OCI-LY1 (cell line): ENCODE measurements at regions not wholly inside any gene's neighbourhood (a gene's known extent, or its start where the extent isn't known, plus 50 kb on each side); places are given as distances from the start of the nearest gene placed in this dataset.

Experiments used
- H2AFZ ChIP-seq: fragments of 200-600 bp; sonication (generic), shearing (Covaris generic); 2 replicates; pipeline ENCODE4 v1.6.0; 2014; ENCODE audit warnings: antibody characterized with exemption, mild to moderate bottlenecking, low read length
- H3F3A ChIP-seq: fragments of 200-600 bp; sonication (generic), shearing (Covaris generic); 2 replicates; pipeline ENCODE4 v1.6.0; 2014; ENCODE audit warnings: mild to moderate bottlenecking, antibody characterized with exemption, low read length, moderate library complexity; ENCODE audit not compliant: insufficient read depth
- H3K27ac ChIP-seq: fragments of 200-600 bp; sonication (generic); 2 replicates; pipeline ENCODE4 v1.5.1; 2014; ENCODE audit warnings: low read length, mixed run types, mild to moderate bottlenecking, low read depth; ENCODE audit not compliant: poor library complexity, severe bottlenecking
- H3K27me3 ChIP-seq: fragments of 200-600 bp; sonication (generic); 2 replicates; pipeline ENCODE4 v1.6.0; 2014; ENCODE audit warnings: antibody characterized with exemption, mild to moderate bottlenecking, low read length, moderate library complexity; ENCODE audit not compliant: insufficient read depth
- H3K36me3 ChIP-seq: fragments of 200-600 bp; sonication (generic); 2 replicates; pipeline ENCODE4 v1.6.1; 2014; ENCODE audit warnings: mild to moderate bottlenecking, antibody characterized with exemption, low read length, moderate library complexity, mixed read lengths; ENCODE audit not compliant: insufficient read depth
- H3K4me1 ChIP-seq: fragments of 200-600 bp; sonication (generic); 2 replicates; pipeline ENCODE4 v1.5.1; 2014; ENCODE audit warnings: mild to moderate bottlenecking, low read length, moderate library complexity; ENCODE audit not compliant: insufficient read depth, severe bottlenecking
- H3K4me2 ChIP-seq: fragments of 200-600 bp; sonication (generic), shearing (Covaris generic); 2 replicates; pipeline ENCODE4 v1.6.1; 2014; ENCODE audit warnings: low read length
- H3K4me3 ChIP-seq: fragments of 200-600 bp; sonication (generic); 2 replicates; pipeline ENCODE4 v1.5.1; 2014; ENCODE audit warnings: low read length, low read depth, mild to moderate bottlenecking, mixed read lengths; ENCODE audit not compliant: poor library complexity, severe bottlenecking
- H3K79me2 ChIP-seq: fragments of 200-600 bp; shearing (Covaris generic); 2 replicates; pipeline ENCODE4 v1.6.1; 2016; ENCODE audit warnings: mixed run types, low read length, mixed read lengths; ENCODE audit not compliant: insufficient read depth
- H3K9ac ChIP-seq: fragments of 200-600 bp; sonication (generic), shearing (Covaris generic); 2 replicates; pipeline ENCODE4 v1.6.1; 2014; ENCODE audit warnings: mild to moderate bottlenecking, low read length, mixed read lengths
- H3K9me2 ChIP-seq: fragments of 200-600 bp; sonication (generic), shearing (Covaris generic); 2 replicates; pipeline ENCODE4 v1.6.1; 2014; ENCODE audit warnings: low read depth, mild to moderate bottlenecking, low read length, mixed read lengths
- H3K9me3 ChIP-seq: fragments of 200-600 bp; shearing (Covaris generic); 2 replicates; pipeline ENCODE4 v1.6.1; 2014; ENCODE audit warnings: low read length, mixed read lengths
- H4K20me1 ChIP-seq: fragments of 200-600 bp; sonication (generic), shearing (Covaris generic); 2 replicates; pipeline ENCODE4 v1.6.0; 2016; ENCODE audit warnings: mild to moderate bottlenecking, low read length; ENCODE audit not compliant: insufficient read depth
- CTCF ChIP-seq: fragments of 200-600 bp; sonication (generic), shearing (Covaris generic); IDR thresholded peaks from 2 replicates; pipeline ENCODE4 v1.5.1; 2017; ENCODE audit warnings: mild to moderate bottlenecking, antibody characterized with exemption, low read length, moderate library complexity, mixed read lengths
- EZH2 ChIP-seq: fragments of 200-600 bp; sonication (generic), shearing (Covaris generic); IDR thresholded peaks from 2 replicates; pipeline ENCODE4 v1.8.0; 2017; ENCODE audit warnings: borderline replicate concordance, mixed run types, mild to moderate bottlenecking, antibody characterized with exemption, low read length, moderate library complexity, mixed read lengths

- H3K4me3 ChIP-seq: no peak overlapping the region
- no peak for TF ChIP-seq EZH2
- TF ChIP-seq CTCF: no peak
- H3K79me2 ChIP-seq: no peaks in the 10 kb centered on the region
- no peaks in the 10 kb centered on the region for H3K4me1 ChIP-seq
- H3F3A ChIP-seq: no peaks in the 10 kb centered on the region
- H3K27ac ChIP-seq: no peak overlapping the region
- H2AFZ ChIP-seq: no peak overlapping the region
- no peaks in the 10 kb centered on the region for H3K27me3 ChIP-seq
- no peaks in the 10 kb centered on the region for H3K9me3 ChIP-seq
- no peak overlapping the region for H3K4me2 ChIP-seq
- H3K9ac ChIP-seq: no peak overlapping the region
- H4K20me1 ChIP-seq: no peaks in the 10 kb centered on the region
- H3K36me3 ChIP-seq: no peaks in the 10 kb centered on the region
- no peaks in the 10 kb centered on the region for H3K9me2 ChIP-seq
These were observed 140.3 kb upstream of the ANKRD1 start for GRCh38 chr10:91061187-91061586.

- Histone ChIP-seq H3K79me2 (no peaks in the 10 kb centered on the region), H3K4me2 (no peak overlapping the region), H4K20me1 (no peaks in the 10 kb centered on the region), H3K27me3 (no peaks in the 10 kb centered on the region), H3K9me3 (no peaks in the 10 kb centered on the region), H3K9me2 (no peaks in the 10 kb centered on the region), H3K4me1 (no peaks in the 10 kb centered on the region), H3K27ac (no peak overlapping the region), H2AFZ (no peak overlapping the region), H3K9ac (no peak overlapping the region), H3F3A (no peaks in the 10 kb centered on the region), H3K4me3 (no peak overlapping the region), H3K36me3 (no peaks in the 10 kb centered on the region)
- TF ChIP-seq CTCF (no peak), EZH2 (no peak)
These were observed 140.7 kb upstream of the ANKRD1 start for GRCh38 chr10:91061608-91062007.

GRCh38 chr10:91062091-91062490, 141.2 kb upstream of the ANKRD1 start:
- Histone ChIP-seq H3K4me1 (no peaks in the 10 kb centered on the region), H2AFZ (no peak overlapping the region), H3K79me2 (no peaks in the 10 kb centered on the region), H3K4me3 (no peak overlapping the region), H3K4me2 (no peak overlapping the region), H3K36me3 (no peaks in the 10 kb centered on the region), H3K9me2 (no peaks in the 10 kb centered on the region), H3K9me3 (no peaks in the 10 kb centered on the region), H3K9ac (no peak overlapping the region), H3K27ac (no peak overlapping the region), H4K20me1 (no peaks in the 10 kb centered on the region), H3K27me3 (no peaks in the 10 kb centered on the region), H3F3A (no peaks in the 10 kb centered on the region)
- TF ChIP-seq EZH2 (no peak), CTCF (no peak)
